ENCODE measurements at regions not wholly inside any gene's neighbourhood (a gene's known extent, or its start where the extent isn't known, plus 50 kb on each side); places are given as distances from the start of the nearest gene placed in this dataset.

DNA sequence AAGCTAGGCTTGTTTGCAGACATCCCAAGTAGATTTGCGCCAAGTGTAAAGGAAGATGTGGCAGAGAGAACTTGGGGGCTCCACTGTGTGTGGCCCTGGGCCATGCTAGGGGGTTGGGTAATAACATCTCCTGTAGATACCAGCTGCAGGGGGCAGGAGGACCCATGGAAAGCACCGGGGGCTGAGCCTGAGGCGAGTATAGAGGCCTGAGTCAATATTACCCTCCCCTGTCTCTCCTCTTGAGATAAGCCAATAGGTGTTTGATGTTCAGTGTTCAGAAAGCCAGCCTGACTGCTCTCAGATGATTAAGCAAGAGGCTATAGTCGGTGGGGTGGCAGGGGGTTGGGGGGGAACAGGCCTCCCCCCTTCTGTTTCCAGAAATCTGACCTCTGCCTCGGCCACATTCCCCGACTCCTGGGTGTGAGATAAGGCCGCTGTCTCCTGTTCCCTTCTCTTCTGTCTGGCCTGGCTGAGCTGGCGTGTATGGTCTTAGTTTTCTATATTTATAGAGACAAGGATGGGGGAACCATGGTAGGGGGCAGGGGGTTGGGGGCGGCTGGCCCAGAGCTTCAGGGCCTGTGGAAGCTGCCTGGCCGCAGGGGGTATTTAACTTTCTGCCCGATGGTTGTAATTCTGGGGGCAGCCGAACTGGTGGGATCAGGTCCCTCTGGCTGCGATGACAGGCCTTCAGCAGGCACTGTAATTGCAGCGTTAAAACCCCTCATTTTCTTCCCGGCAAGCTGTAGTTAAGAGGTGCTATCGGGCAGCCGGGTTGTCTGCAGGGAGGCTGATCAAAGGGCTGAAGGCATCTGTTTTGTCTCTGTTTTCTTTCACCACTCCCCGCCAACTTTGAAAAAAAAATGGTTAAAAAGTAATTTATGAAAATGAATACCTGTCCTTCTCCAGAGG, 292.0 kb downstream of the NSG2 start:
- DNase-seq (ENCODE audit: low read depth): no peak

DNA sequence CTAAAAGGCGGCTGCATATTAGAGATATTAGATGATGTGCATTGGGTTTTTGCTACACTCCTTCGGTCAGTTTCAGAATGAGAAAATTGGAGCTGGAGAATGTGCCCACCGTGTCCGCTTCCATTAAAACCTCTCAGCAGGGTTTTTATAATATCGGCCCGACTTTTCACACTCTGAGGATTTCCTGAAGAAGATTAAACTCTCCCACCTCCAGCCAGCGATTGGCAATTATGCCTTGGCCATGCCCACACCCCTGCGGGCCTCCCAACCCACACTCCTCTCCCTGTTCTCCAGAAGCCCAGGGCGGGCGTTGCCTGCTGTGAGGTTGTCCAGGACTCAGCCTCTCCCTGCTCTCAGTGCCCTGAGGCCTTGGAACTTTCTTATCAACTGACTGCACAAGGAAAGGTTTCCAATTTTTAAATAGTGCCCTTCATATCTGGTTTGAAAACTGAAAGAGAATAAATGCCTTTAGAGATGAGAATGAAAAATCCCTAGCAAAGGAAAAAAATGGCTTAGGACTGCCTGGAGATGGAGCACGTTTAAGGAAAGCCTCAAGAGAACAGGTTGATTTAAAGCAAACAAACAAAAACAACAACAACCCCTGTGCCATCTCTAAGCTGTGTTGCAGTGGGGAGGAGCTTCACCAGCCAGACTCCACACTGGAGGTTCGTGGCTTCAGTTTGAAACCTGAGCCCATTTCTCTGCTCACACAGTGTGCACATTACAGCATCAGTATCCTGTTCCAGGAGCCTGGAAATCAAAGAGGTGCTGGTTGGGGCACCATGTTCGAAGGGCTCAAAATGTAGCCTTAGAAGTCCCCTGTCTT, 292.9 kb downstream of the NSG2 start:
- no peak for DNase-seq (ENCODE audit: low read depth)

DNA sequence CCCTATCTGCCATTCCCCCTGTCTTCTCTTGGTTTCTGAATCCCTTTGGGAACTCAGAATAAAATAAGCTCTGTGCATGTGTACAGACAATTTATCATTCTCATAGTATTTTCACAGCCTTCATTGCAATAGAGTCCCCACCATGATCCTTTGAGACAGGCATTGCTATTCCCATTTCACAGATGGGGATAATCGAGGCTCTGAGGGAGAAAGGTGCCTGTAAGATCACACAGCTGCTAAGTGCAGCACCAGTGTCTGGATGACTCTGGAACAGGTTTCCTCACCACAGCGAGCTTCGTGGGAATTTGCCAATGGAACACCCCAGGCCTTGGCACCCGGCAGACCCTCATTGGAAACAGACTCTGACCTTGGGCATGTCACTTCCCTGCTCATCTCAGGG, 293.6 kb downstream of the NSG2 start:
- no peak for DNase-seq (ENCODE audit: low read depth)

DNA sequence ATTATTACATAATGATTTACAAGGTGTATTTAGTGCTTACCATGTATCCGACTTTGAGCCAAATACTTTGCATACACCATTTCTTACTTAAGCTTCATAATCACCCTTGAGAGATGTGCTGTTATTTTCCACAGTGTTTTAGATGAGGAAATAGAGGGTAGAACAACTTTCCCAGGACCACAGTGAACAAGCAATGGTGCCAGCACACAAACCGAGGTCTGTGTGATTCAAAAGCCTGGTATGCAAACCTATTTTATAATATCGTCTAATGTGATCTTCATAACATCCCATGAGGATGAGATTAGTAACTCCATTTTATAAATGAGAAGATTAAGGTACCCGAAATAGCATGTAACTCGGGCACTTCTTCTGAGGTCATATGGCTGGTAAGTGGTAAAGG, 294.7 kb downstream of the NSG2 start:
- DNase-seq (ENCODE audit: low read depth): no peak

DNA sequence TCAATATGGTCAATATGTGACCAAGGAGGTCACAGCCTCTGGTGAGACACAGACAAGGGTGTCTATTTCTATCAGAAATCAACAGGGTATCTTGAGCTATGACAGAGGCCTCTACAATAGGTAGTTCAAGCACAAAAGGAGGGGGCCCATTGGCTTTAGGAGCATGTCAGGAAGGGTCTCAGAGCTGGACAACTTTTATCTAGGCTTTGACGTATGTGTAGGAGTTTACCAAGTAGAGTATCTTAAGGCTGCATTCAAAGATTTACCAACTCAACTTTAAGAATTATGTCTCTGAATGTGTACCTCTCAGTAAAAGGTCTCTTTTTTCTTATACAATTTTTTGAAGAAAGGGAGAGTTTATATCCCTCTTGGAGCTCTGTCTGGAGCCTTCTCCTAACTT, 297.2 kb downstream of the NSG2 start:
- no peak for DNase-seq (ENCODE audit: low read depth)

DNA sequence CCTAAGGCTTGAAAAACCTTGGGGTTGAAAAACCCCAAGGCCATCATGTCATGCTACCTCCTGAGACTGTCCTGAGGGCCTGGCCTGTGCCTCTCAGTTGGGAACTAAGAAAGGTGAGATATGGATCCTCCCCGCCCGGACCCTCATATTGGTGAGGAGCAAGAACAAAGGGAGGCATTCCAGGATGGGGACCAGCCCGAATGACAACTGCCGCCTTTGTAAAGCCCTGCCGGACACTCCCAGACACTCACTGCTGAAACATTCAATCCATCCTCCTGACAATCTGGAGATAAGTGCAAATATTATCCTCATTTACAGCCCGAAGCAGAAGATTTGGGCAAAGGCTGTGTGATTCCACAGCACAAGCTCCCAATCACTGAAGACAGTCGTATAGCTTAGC, 298.3 kb downstream of the NSG2 start:
- no peak for DNase-seq (ENCODE audit: low read depth)

DNA sequence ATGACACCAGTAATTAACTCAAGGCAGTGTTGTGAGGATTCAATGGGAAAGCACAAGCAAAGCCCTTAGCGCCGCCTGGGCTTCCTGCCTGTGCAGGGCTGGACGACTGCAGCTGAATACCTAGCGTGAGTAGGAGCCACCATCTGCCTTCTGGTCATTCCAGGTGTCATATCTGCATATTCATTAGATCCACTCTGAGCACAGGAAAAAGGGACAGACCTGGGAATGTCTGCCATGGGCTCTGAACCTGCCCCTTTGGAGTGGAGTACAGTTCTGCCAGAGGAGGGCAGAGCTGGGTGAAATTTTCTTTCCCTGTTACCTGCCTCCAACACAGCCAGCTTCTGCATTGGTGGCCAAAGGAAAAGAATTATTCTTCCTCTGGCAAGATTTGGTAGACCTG, 298.8 kb downstream of the NSG2 start:
- no peak for DNase-seq (ENCODE audit: low read depth)

DNA sequence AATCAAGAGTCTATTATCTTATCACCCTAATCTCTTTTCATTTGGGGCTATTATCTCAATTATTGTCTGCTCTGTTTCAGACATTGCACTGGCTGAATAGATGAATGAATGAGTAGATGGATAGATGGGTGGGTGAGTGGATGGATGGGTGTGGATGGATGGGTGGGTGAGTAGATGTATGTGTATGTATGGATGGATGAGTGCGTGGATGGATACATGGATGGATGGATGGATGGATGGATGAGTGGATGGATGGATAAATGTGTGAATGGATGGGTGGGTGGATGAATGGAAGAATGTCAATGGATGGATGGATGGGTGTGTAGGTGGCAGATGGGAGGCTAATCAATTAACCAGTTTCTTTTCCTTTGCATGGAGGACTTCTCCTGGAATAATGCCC, 301.7 kb downstream of the NSG2 start:
- no peak for DNase-seq (ENCODE audit: low read depth)

DNA sequence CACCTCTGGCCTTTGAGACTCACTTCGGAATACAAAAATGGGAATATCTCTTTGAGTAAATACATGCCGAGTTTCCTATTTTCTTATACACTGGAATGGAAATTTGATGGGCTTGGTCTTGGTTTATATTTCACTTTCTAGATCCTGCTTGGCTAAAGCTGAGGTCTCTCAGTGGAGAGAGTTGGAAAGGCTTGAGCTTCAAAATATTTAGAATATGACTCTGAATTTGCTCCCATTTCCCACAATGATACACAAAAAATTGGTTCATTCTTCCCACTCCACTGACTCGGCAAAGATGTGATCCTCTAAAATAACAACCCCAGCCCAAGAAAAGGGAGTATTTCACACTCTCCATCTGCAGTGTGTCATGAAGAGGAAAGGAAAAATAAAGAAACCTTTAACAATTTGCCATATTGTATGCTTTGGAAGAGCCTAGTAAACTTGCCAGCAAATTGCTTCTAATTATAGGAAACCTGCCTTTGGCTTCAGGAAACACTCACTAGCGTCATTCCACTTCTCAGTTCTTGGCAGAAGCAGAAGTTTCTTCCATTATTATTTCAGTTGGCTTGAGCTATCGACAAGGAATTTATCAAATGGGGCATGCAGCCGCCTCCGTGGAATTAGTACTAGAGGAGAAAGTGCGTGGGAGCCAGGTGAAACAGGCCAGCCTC, 302.9 kb downstream of the NSG2 start:
- DNase-seq (ENCODE audit: low read depth): no peak

DNA sequence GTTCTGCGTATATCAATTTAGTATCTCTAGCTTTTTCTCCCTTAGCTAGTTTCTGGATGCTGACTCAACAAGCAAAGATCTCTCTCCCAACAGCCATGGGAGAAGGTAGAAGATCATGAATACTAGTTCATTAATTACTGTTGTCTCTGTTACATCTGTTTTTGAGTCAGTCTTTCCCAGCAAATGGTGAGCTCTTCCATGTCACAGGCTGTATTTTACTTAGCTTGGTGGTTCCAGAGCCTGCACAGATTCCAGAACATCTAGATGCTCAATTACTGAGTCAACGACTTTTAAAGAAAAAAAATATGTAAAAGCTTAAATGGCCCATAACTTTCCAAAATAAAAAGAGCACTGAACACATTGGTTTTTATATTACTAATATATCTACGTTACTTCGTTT, 307.2 kb downstream of the NSG2 start:
- no peak for DNase-seq (ENCODE audit: low read depth)

DNA sequence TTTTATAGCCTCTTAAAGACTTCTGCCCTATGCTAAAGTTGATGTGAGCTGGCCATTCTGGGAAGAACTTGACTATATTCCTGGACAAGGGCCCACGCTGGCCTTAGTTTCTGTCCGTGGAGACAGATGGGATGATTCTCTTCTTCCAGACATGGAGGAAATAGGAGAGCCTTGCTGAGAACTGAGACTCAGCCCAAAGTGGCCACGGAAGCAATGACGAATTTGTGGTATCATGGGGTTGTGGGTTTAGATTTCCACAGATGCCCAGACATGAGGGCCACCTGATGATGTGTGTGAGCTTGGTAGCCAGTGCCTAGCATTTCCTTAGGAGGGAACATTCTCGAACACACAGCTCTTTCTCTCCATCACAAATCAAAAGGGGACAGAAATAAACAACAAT, 309.1 kb downstream of the NSG2 start:
- DNase-seq (ENCODE audit: low read depth): no peak

DNA sequence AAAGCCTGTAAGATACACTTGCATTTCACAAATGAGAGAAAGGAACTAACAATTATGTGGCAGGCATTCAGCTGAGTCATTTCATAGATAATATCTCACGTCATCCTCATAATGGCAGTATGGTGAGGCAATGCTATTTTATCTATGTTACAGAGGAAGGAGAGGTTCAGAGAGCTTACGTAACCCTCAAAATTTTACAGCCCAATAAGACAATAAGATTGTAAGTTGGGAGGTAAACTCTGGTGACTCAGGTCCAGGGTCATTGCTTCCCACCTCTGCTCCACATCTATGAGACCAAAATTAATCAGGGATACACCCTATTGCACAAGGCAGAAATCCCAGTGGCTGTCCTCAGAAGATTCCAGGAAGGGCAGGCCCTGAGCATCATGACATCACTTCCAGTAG, 309.7 kb downstream of the NSG2 start:
- DNase-seq (ENCODE audit: low read depth): peak; percentile 55

DNA sequence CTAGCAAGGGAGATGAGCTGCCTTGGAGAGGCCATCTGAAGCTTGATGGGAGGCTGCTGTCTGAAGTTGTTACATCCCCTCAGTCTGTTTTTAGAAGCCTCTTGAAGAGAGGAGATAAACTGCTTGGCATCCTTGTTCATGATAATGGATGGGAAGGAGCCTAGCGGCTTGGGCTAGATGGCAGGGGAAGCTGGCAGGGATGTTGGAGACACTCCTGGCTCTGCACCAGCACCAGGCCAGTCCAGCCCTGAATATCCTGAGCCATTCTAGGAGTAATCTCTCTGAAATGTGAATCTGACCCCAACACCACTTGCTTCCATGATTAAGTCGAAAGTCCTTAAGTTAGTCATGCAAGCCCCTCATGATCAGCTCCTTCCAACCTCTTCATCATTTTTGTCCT, 310.5 kb downstream of the NSG2 start:
- DNase-seq (ENCODE audit: low read depth): no peak

DNA sequence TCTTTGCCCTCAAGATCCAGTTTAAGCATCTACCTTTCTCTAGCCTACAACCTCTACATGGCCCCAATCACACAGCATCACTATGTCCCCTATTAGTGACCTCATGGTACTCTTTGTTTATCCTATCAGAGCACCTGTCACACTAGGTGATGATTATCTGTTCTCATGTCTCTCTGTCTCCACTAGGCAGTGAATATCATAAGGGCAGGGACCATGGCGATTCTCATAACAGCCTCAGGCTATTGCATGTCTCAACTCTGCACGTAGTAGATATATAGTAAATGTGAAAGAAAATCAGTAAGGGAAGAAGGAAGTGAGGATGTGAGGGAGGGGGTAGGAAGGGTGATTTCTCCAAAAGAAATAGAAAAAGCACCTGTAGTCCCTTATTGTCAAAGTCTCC, 311.0 kb downstream of the NSG2 start:
- DNase-seq (ENCODE audit: low read depth): no peak

DNA sequence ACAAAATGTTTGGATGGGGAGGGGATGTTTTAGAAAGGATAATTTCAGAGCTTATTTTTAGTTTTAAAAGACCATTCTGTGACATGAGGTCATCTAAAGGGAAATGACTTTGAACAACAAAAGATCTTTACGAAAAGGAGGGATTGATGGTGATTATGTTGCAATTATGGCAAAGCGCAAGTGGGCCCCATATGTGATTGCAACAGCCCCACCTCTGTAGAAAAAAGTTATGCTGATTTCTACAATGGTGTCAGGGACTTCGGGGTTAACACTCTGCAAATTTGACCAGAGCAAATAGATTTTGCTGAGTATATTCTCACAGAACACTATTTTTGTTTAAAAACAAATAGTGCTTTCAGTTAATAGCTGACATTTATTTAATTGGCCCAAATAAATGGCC, 312.8 kb downstream of the NSG2 start:
- DNase-seq (ENCODE audit: low read depth): no peak

DNA sequence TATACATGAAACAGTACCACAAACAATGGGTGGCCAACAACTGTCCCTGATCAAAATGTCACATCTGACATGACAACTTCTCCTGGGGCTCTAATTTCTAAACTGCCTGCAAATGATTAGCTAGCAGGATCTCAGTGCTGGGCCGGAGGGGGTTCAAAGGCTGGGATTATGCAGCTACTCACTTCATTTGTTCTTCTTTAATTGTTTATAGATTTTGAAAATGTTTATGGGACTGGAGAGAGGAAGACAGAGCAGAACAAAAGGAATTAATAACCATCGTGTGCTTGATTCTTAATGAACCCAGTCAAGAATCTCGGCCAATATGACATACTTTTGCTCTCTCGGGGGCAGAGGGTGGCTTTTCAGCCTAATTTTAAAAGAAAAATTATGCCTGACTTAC, 313.6 kb downstream of the NSG2 start:
- no peak for DNase-seq (ENCODE audit: low read depth)

DNA sequence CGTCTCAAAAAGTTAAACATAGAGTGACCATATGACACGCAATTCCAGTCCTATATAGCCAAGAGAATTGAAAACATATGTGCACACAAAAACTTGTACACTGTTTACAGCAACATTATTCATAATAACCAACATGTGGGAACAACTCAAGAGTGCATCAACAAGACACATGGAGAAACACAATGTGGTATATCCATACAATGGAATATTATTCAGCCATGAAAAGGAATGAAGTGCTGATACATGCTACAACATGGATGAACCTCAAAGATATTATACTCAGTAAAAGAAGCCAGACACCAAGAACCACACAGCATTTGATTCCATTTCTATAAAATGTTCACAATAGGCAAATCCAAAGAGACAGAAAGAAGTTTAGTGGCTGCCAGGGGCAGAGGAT, 317.0 kb downstream of the NSG2 start:
- DNase-seq (ENCODE audit: low read depth): no peak

DNA sequence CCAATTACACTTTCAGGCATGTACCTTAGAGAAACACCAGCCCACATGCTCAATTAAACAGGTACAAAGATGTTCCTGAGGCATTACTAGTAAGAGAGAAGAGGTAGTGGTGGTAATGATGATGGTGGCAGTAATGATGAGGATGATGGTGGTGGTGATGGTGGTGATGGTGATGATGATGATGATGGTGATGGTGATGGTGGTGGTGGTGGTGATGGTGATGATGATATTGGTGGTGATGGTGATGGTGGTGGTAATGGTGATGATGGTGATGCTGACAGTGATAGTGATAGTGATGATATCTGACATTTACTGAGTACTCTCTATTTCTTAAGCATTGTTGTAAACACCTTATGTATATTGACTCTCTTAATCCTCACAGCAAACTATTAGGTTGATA, 318.4 kb downstream of the NSG2 start:
- no peak for DNase-seq (ENCODE audit: low read depth)

DNA sequence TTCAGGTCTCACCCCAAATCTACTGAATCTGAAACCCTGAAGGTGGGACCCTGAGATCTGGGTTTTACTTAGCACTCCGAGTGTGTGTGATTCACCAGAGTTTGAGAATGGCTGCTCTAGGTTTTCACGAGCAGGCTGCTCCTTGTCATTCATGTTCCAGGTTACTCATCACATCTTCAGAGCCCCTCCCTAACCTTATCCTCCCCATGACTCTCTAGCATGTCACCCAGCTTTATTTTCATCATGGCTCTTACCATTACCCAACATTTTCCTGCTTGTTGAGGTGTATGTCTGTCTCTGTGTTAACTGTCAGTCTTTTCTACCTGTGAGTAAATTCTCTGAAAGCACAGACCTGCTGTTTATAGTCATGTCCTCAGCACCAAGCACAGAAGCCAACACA, 319.2 kb downstream of the NSG2 start:
- no peak for DNase-seq (ENCODE audit: low read depth)

DNA sequence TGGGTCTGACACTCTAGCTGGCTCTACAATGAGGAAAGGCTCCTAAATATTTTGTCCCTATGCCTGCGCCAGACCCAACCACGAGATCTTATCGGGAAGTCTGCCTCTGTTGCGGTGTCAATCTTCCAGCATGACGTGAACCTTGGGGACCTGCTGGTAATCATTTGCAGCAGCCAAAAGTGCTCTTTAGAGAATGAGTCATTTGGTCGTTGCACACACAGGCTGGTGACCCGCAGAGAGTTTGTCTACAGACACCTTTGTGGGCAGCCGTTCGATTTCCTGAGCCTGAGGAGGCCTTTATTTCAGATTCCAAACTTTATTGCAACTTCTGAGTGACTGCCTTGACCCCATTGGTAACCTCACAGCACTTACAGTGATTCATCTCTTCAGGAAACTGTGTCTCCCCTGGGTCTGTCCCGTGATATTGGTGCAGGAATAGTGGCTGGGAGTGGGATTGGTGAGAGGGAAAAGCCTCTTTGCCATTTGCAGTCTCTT, 326.1 kb downstream of the NSG2 start:
- DNase-seq (ENCODE audit: low read depth): no peak

DNA sequence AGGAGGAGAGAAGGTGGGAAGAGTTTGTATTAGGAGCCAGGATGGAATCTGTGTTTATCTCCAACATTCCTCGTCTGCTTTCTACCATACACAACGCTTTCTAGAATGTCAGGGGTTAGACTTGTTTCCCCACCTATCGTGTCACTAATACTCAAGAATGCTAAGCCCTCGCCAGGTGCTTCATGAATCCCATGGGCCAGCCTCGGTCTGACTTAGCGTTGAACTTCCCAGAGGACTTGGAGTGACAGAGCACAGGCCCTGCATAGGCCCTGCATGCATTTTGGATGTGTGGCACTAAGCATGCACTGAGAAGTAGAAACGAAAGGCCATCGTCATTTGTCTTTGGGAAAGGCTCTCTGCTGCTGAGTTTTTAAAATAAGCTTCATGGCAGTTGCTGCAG, 328.7 kb downstream of the NSG2 start:
- DNase-seq (ENCODE audit: low read depth): no peak

DNA sequence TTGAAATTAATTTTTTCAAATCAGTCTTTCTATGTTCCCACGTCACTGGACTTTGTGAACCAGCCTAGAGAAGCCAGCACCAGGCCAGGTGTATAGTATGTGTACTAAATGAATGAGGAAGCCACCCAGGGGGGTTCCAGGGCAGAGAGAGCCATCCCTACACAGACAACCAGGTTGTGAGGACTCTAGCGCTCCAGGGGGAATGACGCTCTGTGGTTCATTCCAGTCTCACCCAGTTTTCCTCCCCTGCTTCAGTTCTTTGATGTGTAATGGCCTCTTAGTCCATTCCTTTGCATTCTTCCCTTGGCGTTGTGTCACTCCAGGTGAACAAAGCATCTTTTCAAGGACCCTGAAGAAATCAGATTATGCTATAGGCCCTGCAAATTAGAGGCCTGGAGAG, 330.6 kb downstream of the NSG2 start:
- no peak for DNase-seq (ENCODE audit: low read depth)
